ENCODE measurements at regions not wholly inside any gene's neighbourhood (a gene's known extent, or its start where the extent isn't known, plus 50 kb on each side); places are given as distances from the start of the nearest gene placed in this dataset.

GRCh38 chr3:72636969-72637597, 211.2 kb downstream of the SHQ1 start:
- H3K27me3 ChIP-seq: no peaks in the 10 kb centered on the region
- no peaks in the 10 kb centered on the region for H3K4me1 ChIP-seq (ENCODE audit: insufficient read depth)
- H3K9me3 ChIP-seq (ENCODE audit: low read depth): no peaks in the 10 kb centered on the region
- no peaks in the 10 kb centered on the region for H4K20me1 ChIP-seq (ENCODE audit: insufficient read depth, poor library complexity, severe bottlenecking)
- no peak overlapping the region for H2AFZ ChIP-seq
- no peak for TF ChIP-seq CTCF (IDR thresholded peaks at IDR 0.05; ENCODE audit: poor library complexity)
- no peak for TF ChIP-seq EZH2 (IDR thresholded peaks at IDR 0.05; ENCODE audit: borderline replicate concordance)
- no peak for TF ChIP-seq EZH2phosphoT487 (IDR thresholded peaks at IDR 0.05; ENCODE audit: low read depth, severe bottlenecking, unreplicated experiment)
- no peak overlapping the region for H3K4me2 ChIP-seq
- no peak overlapping the region for H3K4me3 ChIP-seq
- H3K79me2 ChIP-seq: no peaks in the 10 kb centered on the region
- 85% methylated on average over 8 of the region's 8 CpGs for WGBS (ENCODE audit: low lambda C conversion rate, missing lambda C conversion rate)
- no peak for DNase-seq (ENCODE audit: low spot score)
- no peaks in the 10 kb centered on the region for H3K36me3 ChIP-seq (replicated peaks; ENCODE audit: insufficient read depth, low read depth)
- no peaks in the 10 kb centered on the region for H3K9me2 ChIP-seq (replicated peaks; ENCODE audit: insufficient read depth)
- H3K27ac ChIP-seq: no peak overlapping the region

- Histone ChIP-seq H3K36me3 (replicated peaks; ENCODE audit: insufficient read depth, low read depth) (no peaks in the 10 kb centered on the region), H3K79me2 (no peaks in the 10 kb centered on the region), H3K27ac (no peak overlapping the region), H4K20me1 (ENCODE audit: insufficient read depth, poor library complexity, severe bottlenecking) (no peaks in the 10 kb centered on the region), H3K4me1 (ENCODE audit: insufficient read depth) (no peaks in the 10 kb centered on the region), H3K9me3 (ENCODE audit: low read depth) (no peaks in the 10 kb centered on the region), H3K27me3 (no peaks in the 10 kb centered on the region), H2AFZ (no peak overlapping the region), H3K4me3 (no peak overlapping the region), H3K4me2 (no peak overlapping the region), H3K9me2 (replicated peaks; ENCODE audit: insufficient read depth) (no peaks in the 10 kb centered on the region)
- WGBS (ENCODE audit: low lambda C conversion rate, missing lambda C conversion rate): 94% methylated on average over 4 of the region's 4 CpGs
- TF ChIP-seq EZH2 (IDR thresholded peaks at IDR 0.05; ENCODE audit: borderline replicate concordance) (no peak), CTCF (IDR thresholded peaks at IDR 0.05; ENCODE audit: poor library complexity) (no peak), EZH2phosphoT487 (IDR thresholded peaks at IDR 0.05; ENCODE audit: low read depth, severe bottlenecking, unreplicated experiment) (no peak)
- DNase-seq (ENCODE audit: low spot score): no peak
Measured at GRCh38 chr3:72635551-72635950, 212.7 kb downstream of the SHQ1 start.

- no peaks in the 10 kb centered on the region for H4K20me1 ChIP-seq (ENCODE audit: insufficient read depth, poor library complexity, severe bottlenecking)
- no peaks in the 10 kb centered on the region for H3K36me3 ChIP-seq (replicated peaks; ENCODE audit: insufficient read depth, low read depth)
- no peak for DNase-seq (ENCODE audit: low spot score)
- no peak overlapping the region for H3K27ac ChIP-seq
- no peaks in the 10 kb centered on the region for H3K9me3 ChIP-seq (ENCODE audit: low read depth)
- H3K79me2 ChIP-seq: no peaks in the 10 kb centered on the region
- WGBS (ENCODE audit: low lambda C conversion rate, missing lambda C conversion rate): 93% methylated on average over 2 of the region's 2 CpGs
- no peak overlapping the region for H2AFZ ChIP-seq
- no peak for TF ChIP-seq EZH2phosphoT487 (IDR thresholded peaks at IDR 0.05; ENCODE audit: low read depth, severe bottlenecking, unreplicated experiment)
- TF ChIP-seq EZH2 (IDR thresholded peaks at IDR 0.05; ENCODE audit: borderline replicate concordance): no peak
- no peak for TF ChIP-seq CTCF (IDR thresholded peaks at IDR 0.05; ENCODE audit: poor library complexity)
- H3K9me2 ChIP-seq (replicated peaks; ENCODE audit: insufficient read depth): no peaks in the 10 kb centered on the region
- H3K4me1 ChIP-seq (ENCODE audit: insufficient read depth): no peaks in the 10 kb centered on the region
- no peak overlapping the region for H3K4me3 ChIP-seq
- no peaks in the 10 kb centered on the region for H3K27me3 ChIP-seq
- no peak overlapping the region for H3K4me2 ChIP-seq
Measured at GRCh38 chr3:72634128-72634527, 214.1 kb downstream of the SHQ1 start.

Data from hepatocyte (in vitro differentiated cells).